IMR-90 (cell line): ENCODE measurements at regions not wholly inside any gene's neighbourhood (a gene's known extent, or its start where the extent isn't known, plus 50 kb on each side); places are given as distances from the start of the nearest gene placed in this dataset.

ENCODE experiments used
- ATAC-seq: fragments of 200-7000 bp; cut with Tn5 transposase; 2 replicates; pipeline ENCODE4 v1.9.1; 2020; ENCODE audit warnings: low read depth, mild to moderate bottlenecking, moderate library complexity
- BruUV-seq: library from RNA; stranded (reverse); fragments of 400-500 nt; replicated peaks from 2 replicates; lab custom pipeline; 2021; lab: Mats Ljungman, UMichigan
- CTCF ChIA-PET: fragments of 300-600 bp; formaldehyde crosslinking; extraction: SDS; loops from one replicate; lab custom pipeline; 2021; ENCODE audit warnings: antibody characterized with exemption; lab: Yijun Ruan, JAX
- POLR2A ChIA-PET: fragments of 300-600 bp; sonication (Branson Sonifier 250); formaldehyde crosslinking; loops from one replicate; lab custom pipeline; 2022; ENCODE audit warnings: antibody characterized with exemption; ENCODE audit not compliant: unreplicated experiment; lab: Charles Lee
- DNase-seq: peaks from one replicate; pipeline ENCODE4 v3.0.0; 2013
- H2AFZ ChIP-seq: replicated peaks from 2 replicates; pipeline ENCODE3; 2013; ENCODE audit warnings: low read length, mild to moderate bottlenecking; ENCODE audit not compliant: poor library complexity
- H2AK5ac ChIP-seq: 2 replicates; pipeline ENCODE4 v1.6.1; 2013; ENCODE audit warnings: low read depth, low read length, inconsistent platforms
- H2AK9ac ChIP-seq: replicated peaks from 2 replicates; pipeline ENCODE3; 2013; ENCODE audit warnings: mild to moderate bottlenecking, low read depth, low read length, moderate library complexity; ENCODE audit not compliant: poor library complexity
- H2BK120ac ChIP-seq: 2 replicates; pipeline ENCODE4 v1.6.1; 2013; ENCODE audit warnings: low read depth, low read length, inconsistent platforms
- H2BK15ac ChIP-seq: 3 replicates; pipeline ENCODE4 v1.6.1; 2013; ENCODE audit warnings: low read depth, low read length, inconsistent platforms
- H2BK20ac ChIP-seq: 2 replicates; pipeline ENCODE4 v1.6.1; 2013; ENCODE audit warnings: low read depth, mild to moderate bottlenecking, inconsistent platforms, low read length, moderate library complexity
- H2BK5ac ChIP-seq: 2 replicates; pipeline ENCODE4 v1.6.1; 2013; ENCODE audit warnings: mild to moderate bottlenecking, low read depth, low read length, inconsistent platforms; ENCODE audit not compliant: poor library complexity, severe bottlenecking
- H3K14ac ChIP-seq: replicated peaks from 2 replicates; pipeline ENCODE4 v1.6.1; 2013; ENCODE audit warnings: low read depth, low read length, inconsistent platforms
- H3K18ac ChIP-seq: 2 replicates; pipeline ENCODE4 v1.6.1; 2013; ENCODE audit warnings: low read depth, low read length, control low read depth
- H3K23ac ChIP-seq: 2 replicates; pipeline ENCODE4 v1.6.1; 2013; ENCODE audit warnings: low read depth, low read length, inconsistent platforms
- H3K27ac ChIP-seq: 2 replicates; pipeline ENCODE4 v1.5.1; 2013; ENCODE audit warnings: mild to moderate bottlenecking, control low read depth, low read length; ENCODE audit not compliant: insufficient read depth
- H3K27me3 ChIP-seq: 2 replicates; pipeline ENCODE4 v1.6.1; 2013; ENCODE audit warnings: low read length; ENCODE audit not compliant: control insufficient read depth, insufficient read depth
- H3K36me3 ChIP-seq: 2 replicates; pipeline ENCODE4 v1.6.1; 2013; ENCODE audit warnings: low read length, mixed read lengths; ENCODE audit not compliant: control insufficient read depth, insufficient read depth
- H3K4ac ChIP-seq: 2 replicates; pipeline ENCODE4 v1.6.1; 2013; ENCODE audit warnings: low read depth, low read length, inconsistent platforms
- H3K4me1 ChIP-seq: 2 replicates; pipeline ENCODE4 v1.6.1; 2013; ENCODE audit warnings: low read length, mixed read lengths; ENCODE audit not compliant: control insufficient read depth, insufficient read depth
- H3K4me2 ChIP-seq: 2 replicates; pipeline ENCODE4 v1.6.1; 2013; ENCODE audit warnings: low read depth, mild to moderate bottlenecking, control low read depth, low read length, moderate library complexity
- H3K4me3 ChIP-seq: 2 replicates; pipeline ENCODE4 v1.5.1; 2013; ENCODE audit warnings: low read depth, mild to moderate bottlenecking, control low read depth, low read length, moderate library complexity; ENCODE audit not compliant: insufficient read depth
- H3K56ac ChIP-seq: 2 replicates; pipeline ENCODE4 v1.6.1; 2013; ENCODE audit warnings: low read length, inconsistent platforms; ENCODE audit not compliant: insufficient read depth; ENCODE audit errors: extremely low read depth
- H3K79me1 ChIP-seq, 2 experiments: 2 replicates each; pipeline ENCODE4 v1.6.1; 2013; ENCODE audit warnings: low read length in 2 of 2, inconsistent platforms in 1 of 2, low read depth in 1 of 2
- H3K9ac ChIP-seq: 2 replicates; pipeline ENCODE4 v1.6.1; 2013; ENCODE audit warnings: low read depth, low read length, control low read depth
- H3K9me1 ChIP-seq: 2 replicates; pipeline ENCODE4 v1.6.1; 2013; ENCODE audit warnings: low read length, inconsistent platforms; ENCODE audit not compliant: insufficient read depth
- H3K9me3 ChIP-seq: 2 replicates; pipeline ENCODE4 v1.6.1; 2013; ENCODE audit warnings: low read length; ENCODE audit not compliant: control insufficient read depth, insufficient read depth
- H4K20me1 ChIP-seq: 2 replicates; pipeline ENCODE4 v1.6.1; 2013; ENCODE audit warnings: low read length, inconsistent platforms; ENCODE audit not compliant: insufficient read depth
- H4K5ac ChIP-seq: 2 replicates; pipeline ENCODE4 v1.6.1; 2013; ENCODE audit warnings: mild to moderate bottlenecking, low read depth, low read length, control low read depth
- H4K8ac ChIP-seq, 2 experiments: 2 replicates each; pipeline ENCODE4 v1.6.1; 2013; ENCODE audit warnings: low read depth in 2 of 2, low read length in 2 of 2, control low read depth in 1 of 2, inconsistent platforms in 1 of 2
- H4K91ac ChIP-seq: 2 replicates; pipeline ENCODE4 v1.6.1; 2013; ENCODE audit warnings: low read depth, low read length, inconsistent platforms; ENCODE audit not compliant: insufficient read depth
- BHLHE40 ChIP-seq: fragments of 150-350 bp; IDR thresholded peaks from 2 replicates; pipeline ENCODE4 v1.6.1; 2016; ENCODE audit warnings: mild to moderate bottlenecking, low read depth, low read length
- CEBPB ChIP-seq: IDR thresholded peaks from 2 replicates; pipeline ENCODE4 v1.6.1; 2012; ENCODE audit warnings: low read depth, low read length, improper control_type of control experiment
- CHD1 ChIP-seq: IDR thresholded peaks from 2 replicates; pipeline ENCODE4 v1.6.1; 2012; ENCODE audit warnings: low read depth, low read length, improper control_type of control experiment
- CTCF ChIP-seq: conservative IDR thresholded peaks from 2 replicates; pipeline ENCODE4 v1.5.1; 2012; ENCODE audit warnings: mild to moderate bottlenecking, low read depth, low read length, improper control_type of control experiment
- FOS ChIP-seq: fragments of 150-350 bp; IDR thresholded peaks from 2 replicates; pipeline ENCODE4 v1.6.1; 2016; ENCODE audit warnings: low read depth, low read length
- MAFK ChIP-seq: IDR thresholded peaks from 2 replicates; pipeline ENCODE4 v1.6.1; 2012; ENCODE audit warnings: low read depth, low read length, improper control_type of control experiment
- MAZ ChIP-seq: IDR thresholded peaks from 2 replicates; pipeline ENCODE4 v1.6.1; 2012; ENCODE audit warnings: low read depth, mild to moderate bottlenecking, low read length, improper control_type of control experiment, moderate library complexity, borderline replicate concordance
- MXI1 ChIP-seq: IDR thresholded peaks from 2 replicates; pipeline ENCODE4 v1.6.1; 2012; ENCODE audit warnings: low read depth, mild to moderate bottlenecking, low read length, moderate library complexity, borderline replicate concordance
- NFE2L2 ChIP-seq: fragments of 150-350 bp; IDR thresholded peaks from 2 replicates; pipeline ENCODE4 v1.6.1; 2016; ENCODE audit warnings: low read depth, mild to moderate bottlenecking, low read length
- POLR2A ChIP-seq: IDR thresholded peaks from 2 replicates; pipeline ENCODE4 v1.6.1; 2012; ENCODE audit warnings: mild to moderate bottlenecking, low read depth, low read length
- RAD21 ChIP-seq: IDR thresholded peaks from 2 replicates; pipeline ENCODE4 v1.6.1; 2012; ENCODE audit warnings: low read length, improper control_type of control experiment
- RCOR1 ChIP-seq: IDR thresholded peaks from 2 replicates; pipeline ENCODE4 v1.6.1; 2012; ENCODE audit warnings: mild to moderate bottlenecking, low read length, improper control_type of control experiment; ENCODE audit not compliant: insufficient replicate concordance
- RFX5 ChIP-seq: IDR thresholded peaks from 2 replicates; pipeline ENCODE4 v1.8.0; 2012; ENCODE audit warnings: low read depth, mild to moderate bottlenecking, low read length, moderate library complexity
- SMC3 ChIP-seq: fragments of 150-350 bp; IDR thresholded peaks from 2 replicates; pipeline ENCODE4 v1.6.1; 2016; ENCODE audit warnings: low read depth, mild to moderate bottlenecking, antibody characterized with exemption, low read length, moderate library complexity
- USF2 ChIP-seq: fragments of 150-350 bp; IDR thresholded peaks from 2 replicates; pipeline ENCODE4 v1.6.1; 2017; ENCODE audit warnings: mild to moderate bottlenecking, antibody characterized with exemption, low read length, low read depth
- WGBS, 2 experiments: methylation state at CpG; one replicate each; pipeline versions ENCODE4 v1.1.5 to v1.1.7; 2013; ENCODE audit warnings: missing lambda C conversion rate in 2 of 2; ENCODE audit not compliant: insufficient read length in 1 of 2; ENCODE audit errors: extremely low coverage in 2 of 2; 5-methylcytosine and 5-hydroxymethylcytosine counted together
- dilution Hi-C: fragments of 300-500 bp; cut with HindIII; formaldehyde crosslinking; loops from one replicate; pipeline ENCODE4 v1.14.3; 2018; ENCODE audit warnings: low sequenced_read_pairs; ENCODE audit not compliant: unreplicated experiment
- in situ Hi-C: fragments of 300-500 bp; cut with MboI; formaldehyde crosslinking; loops from 3 replicates; pipeline ENCODE4 v1.14.3; 2019; ENCODE audit warnings: low sequenced_read_pairs, inconsistent platforms, mixed read lengths
- intact Hi-C: fragments of 100-400 bp; cut with micrococcal nuclease; formaldehyde crosslinking; loops from 2 replicates; pipeline ENCODE4 v1.10.0; 2022

- intact Hi-C loops (no loop called here), in situ Hi-C loops (loop anchor here (10.0 kb wide), 1 partner anchor 896 kb away; no protein-coding TSS in a partner anchor), dilution Hi-C loops (no loop called here)
- Histone ChIP-seq H3K4ac (no peak overlapping the region), H2BK5ac (no peak overlapping the region), H3K27ac (no peak overlapping the region), H2BK15ac (no peak overlapping the region), H3K9ac (no peak overlapping the region), H2AK5ac (no peak overlapping the region), H2BK20ac (no peak overlapping the region), H3K23ac (no peak overlapping the region), H2AFZ (no peak overlapping the region), H4K91ac (no peak overlapping the region), H4K20me1 (no peaks in the 10 kb centered on the region), H2AK9ac (no peak overlapping the region), H3K4me1 (no peaks in the 10 kb centered on the region), H4K5ac (no peak overlapping the region), H3K4me3 (no peak overlapping the region), H3K14ac (no peak overlapping the region), H4K8ac (no peak overlapping the region), H3K18ac (no peak overlapping the region), H3K27me3 (no peaks in the 10 kb centered on the region), H3K56ac (no peak overlapping the region), H2BK120ac (no peak overlapping the region), H3K36me3 (no peaks in the 10 kb centered on the region), H3K79me1 (no peaks in the 10 kb centered on the region), H3K4me2 (no peak overlapping the region), H3K9me1 (no peaks in the 10 kb centered on the region), H3K9me3 (no peaks in the 10 kb centered on the region)
- ChIA-PET CTCF (interaction anchor here (1.0 kb wide), 1 partner anchor 903 kb away, joined by 3 read pairs; no protein-coding TSS in a partner anchor), POLR2A (no interaction called here)
- no peak for TF ChIP-seq USF2
- no peak for TF ChIP-seq SMC3
- no peak for TF ChIP-seq MXI1
- no peak for TF ChIP-seq CTCF
- no peak for TF ChIP-seq RFX5
- TF ChIP-seq FOS = no peak
- no peak for TF ChIP-seq RAD21
- no peak for TF ChIP-seq CHD1
- TF ChIP-seq MAZ = no peak
- no peak for TF ChIP-seq CEBPB
- no peak for TF ChIP-seq NFE2L2
- TF ChIP-seq MAFK = no peak
- TF ChIP-seq POLR2A = no peak
- no peak for TF ChIP-seq RCOR1
- no peak for TF ChIP-seq BHLHE40
- BruUV-seq = no TSS peak
- WGBS, 2 experiments = no CpG with 5 or more reads among the region's 2 CpGs
- ATAC-seq (no peak), DNase-seq (no peak)
Observed at GRCh38 chr5:87788416-87788815, 375.7 kb upstream of the CCNH start.
